D721Med (cell line): ENCODE measurements at regions not wholly inside any gene's neighbourhood (a gene's known extent, or its start where the extent isn't known, plus 50 kb on each side); places are given as distances from the start of the nearest gene placed in this dataset.

Source experiments
- DNase-seq: peaks from one replicate; pipeline ENCODE4 v3.0.0; 2011; ENCODE audit warnings: low spot score; ENCODE audit not compliant: insufficient read length
- FAIRE-seq: peaks from 2 replicates; lab custom pipeline; 2011; peaks lifted over from hg19 to GRCh38; lab: Jason Lieb, UNC
- TF ChIP-seq, protein P1 (sequence below): IDR thresholded peaks from 2 replicates; pipeline ENCODE4 v1.5.1; 2012; ENCODE audit warnings: mild to moderate bottlenecking, control low read depth; ENCODE audit not compliant: insufficient read depth; ENCODE audit errors: missing control alignments

DNA sequence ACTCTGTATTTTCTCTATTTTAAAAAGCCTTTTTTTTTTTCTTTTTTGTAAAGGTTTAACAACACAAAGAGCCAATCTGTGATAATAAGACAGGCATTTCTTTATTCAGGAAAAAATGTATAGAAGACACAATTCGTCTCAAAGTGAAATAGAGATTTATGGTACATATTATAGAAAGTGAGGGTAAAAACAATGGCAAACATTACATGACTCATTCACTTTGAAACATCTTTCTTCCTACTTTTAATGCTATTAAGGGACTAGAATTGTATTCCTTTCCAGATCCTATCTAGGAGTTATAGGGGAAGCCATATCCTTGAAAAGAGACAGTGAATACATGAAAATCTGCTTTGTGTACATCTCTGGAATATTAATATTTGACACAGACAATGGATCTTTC, 137.1 kb upstream of the MCTP2 start:
- DNase-seq = no peak
- TF ChIP-seq, protein P1, sequence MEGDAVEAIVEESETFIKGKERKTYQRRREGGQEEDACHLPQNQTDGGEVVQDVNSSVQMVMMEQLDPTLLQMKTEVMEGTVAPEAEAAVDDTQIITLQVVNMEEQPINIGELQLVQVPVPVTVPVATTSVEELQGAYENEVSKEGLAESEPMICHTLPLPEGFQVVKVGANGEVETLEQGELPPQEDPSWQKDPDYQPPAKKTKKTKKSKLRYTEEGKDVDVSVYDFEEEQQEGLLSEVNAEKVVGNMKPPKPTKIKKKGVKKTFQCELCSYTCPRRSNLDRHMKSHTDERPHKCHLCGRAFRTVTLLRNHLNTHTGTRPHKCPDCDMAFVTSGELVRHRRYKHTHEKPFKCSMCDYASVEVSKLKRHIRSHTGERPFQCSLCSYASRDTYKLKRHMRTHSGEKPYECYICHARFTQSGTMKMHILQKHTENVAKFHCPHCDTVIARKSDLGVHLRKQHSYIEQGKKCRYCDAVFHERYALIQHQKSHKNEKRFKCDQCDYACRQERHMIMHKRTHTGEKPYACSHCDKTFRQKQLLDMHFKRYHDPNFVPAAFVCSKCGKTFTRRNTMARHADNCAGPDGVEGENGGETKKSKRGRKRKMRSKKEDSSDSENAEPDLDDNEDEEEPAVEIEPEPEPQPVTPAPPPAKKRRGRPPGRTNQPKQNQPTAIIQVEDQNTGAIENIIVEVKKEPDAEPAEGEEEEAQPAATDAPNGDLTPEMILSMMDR = no peak
- no peak for FAIRE-seq

GRCh38 chr15:94086341-94086740, 145.0 kb upstream of the MCTP2 start:
- TF ChIP-seq, protein P1 = no peak
- DNase-seq (no peak), FAIRE-seq (no peak)

DNA sequence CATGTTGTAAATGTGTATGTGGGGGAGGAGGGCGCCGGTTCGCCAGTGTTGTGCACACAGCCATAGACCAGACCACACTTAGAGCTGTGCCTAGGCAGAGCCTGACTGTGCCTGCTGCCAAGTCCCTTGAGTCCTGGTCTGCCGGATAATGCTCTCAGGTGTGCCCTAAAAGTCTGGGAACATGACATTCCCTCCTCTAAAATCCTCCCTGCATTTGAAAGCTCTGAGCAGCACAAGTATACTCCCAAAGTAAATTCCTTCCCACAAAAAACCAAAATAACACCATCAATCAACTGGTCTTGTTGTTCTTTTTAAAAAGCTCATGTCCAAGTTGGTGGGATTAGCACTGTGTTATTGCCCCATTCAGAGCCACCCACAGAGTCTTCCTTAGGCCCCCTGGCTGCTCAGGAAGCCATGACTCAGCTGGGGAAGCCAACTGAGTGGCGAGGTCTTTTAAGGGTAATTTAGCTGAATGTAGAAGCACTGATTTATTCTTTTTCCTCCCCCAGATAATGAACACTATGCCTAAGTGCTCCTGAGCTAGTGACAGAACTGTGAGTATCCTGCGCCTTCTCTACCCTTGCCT, 147.8 kb upstream of the MCTP2 start:
- TF ChIP-seq, protein P1 = no peak
- DNase-seq (no peak), FAIRE-seq (no peak)

GRCh38 chr15:94081829-94082228, 149.5 kb upstream of the MCTP2 start:
- TF ChIP-seq, protein P1 = no peak
- no peak for FAIRE-seq
- no peak for DNase-seq

- DNase-seq = no peak
- TF ChIP-seq, protein P1 = no peak
- no peak for FAIRE-seq
Measured at GRCh38 chr15:94080989-94081605, 150.3 kb upstream of the MCTP2 start.

DNA sequence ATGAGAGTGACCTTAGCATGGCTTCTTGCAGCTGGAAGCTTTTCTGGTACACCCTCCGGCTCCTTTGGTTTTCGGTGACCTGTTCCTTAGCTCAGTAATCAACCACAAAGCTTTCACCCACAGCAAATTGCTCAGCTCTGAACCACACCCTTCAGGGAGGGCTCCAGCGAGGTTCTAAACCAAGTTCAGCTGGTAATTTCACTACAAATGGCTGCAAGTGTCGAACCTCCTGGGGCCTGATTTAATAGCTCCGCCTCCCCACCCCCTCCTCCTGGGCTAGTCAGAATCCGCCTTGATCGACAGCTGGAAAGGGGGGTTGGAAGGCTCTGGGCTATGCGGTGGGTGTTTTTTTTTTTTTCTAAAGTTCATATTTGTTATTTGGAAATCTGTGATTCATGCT, 150.9 kb upstream of the MCTP2 start:
- DNase-seq = no peak
- TF ChIP-seq, protein P1 = no peak

DNA sequence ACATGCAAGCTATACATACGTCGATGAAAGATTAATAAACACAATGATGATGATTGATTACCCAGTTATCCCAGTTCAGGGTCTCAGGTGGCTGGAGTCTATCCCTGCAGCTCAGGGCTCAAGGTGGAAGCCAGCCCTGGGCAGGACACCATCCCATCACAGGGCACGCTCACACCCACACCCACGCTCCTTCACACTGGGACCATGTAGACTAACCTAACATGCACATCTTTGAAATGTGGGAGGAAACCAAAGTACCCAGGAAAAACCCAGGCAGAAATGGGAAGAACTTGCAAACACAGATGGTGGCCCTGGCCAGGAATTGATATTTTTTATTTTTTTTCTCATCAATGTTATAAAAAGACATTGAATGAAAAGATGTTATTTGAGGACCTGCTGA, 151.4 kb upstream of the MCTP2 start:
- TF ChIP-seq, protein P1 = no peak
- FAIRE-seq (no peak), DNase-seq (no peak)

More for the DNA sequence above, 150.9 kb upstream of the MCTP2 start:
- no peak for FAIRE-seq
